HG02938 (cell line): ENCODE measurements at regions not wholly inside any gene's neighbourhood (a gene's known extent, or its start where the extent isn't known, plus 50 kb on each side); places are given as distances from the start of the nearest gene placed in this dataset.
"Not testable (repeated sequence)": the region's sequence is repeated elsewhere in the genome, so short reads cannot be mapped to it uniquely, and the experiment has no call there.

ENCODE experiments used
- ATAC-seq: cut with Tn5 transposase; IDR thresholded peaks from one replicate; pipeline ENCODE4 v1.9.1; 2021; ENCODE audit warnings: mild to moderate bottlenecking, moderate library complexity; ENCODE audit not compliant: unreplicated experiment

DNA sequence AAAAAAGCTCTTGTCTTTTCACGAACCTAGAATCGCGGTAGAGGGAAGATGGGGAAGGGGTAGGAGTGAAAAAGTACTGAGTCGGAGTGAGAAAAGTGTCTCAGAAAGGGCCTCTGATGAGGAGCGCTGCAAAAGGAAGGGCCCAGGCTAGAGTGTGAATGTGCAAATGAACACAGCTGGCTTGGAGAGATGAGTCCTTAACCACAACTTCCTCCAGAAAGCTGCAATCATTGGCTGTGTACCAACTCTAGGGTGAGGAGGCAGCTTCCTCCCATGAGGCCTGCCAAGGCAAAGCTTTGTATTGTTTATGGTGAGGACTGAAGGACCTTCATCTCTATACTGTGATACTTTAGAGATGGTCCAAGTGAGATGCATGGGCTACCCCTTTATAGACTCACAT is 566.9 kb upstream of the ANO5 start:
- no peak for ATAC-seq

DNA sequence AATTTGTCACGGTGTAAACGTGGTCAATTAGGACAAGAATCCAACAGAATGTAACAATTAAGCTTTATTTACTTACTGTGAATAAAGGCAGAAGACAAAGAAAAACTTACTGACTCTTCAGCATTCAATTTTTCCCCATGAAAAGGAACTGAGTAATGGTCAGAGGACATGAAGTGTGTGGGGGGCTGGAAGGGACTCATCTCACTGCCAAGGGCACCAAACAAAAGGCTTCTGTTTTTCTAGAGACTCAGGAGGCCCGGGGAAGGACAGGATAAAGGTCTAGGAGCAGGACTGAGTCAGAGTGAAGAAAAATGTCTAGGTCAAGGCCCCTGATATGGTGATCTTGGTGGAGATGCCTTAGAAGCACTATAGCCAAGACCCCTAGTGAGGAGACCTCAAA is 564.2 kb upstream of the ANO5 start:
- ATAC-seq: no peak

DNA sequence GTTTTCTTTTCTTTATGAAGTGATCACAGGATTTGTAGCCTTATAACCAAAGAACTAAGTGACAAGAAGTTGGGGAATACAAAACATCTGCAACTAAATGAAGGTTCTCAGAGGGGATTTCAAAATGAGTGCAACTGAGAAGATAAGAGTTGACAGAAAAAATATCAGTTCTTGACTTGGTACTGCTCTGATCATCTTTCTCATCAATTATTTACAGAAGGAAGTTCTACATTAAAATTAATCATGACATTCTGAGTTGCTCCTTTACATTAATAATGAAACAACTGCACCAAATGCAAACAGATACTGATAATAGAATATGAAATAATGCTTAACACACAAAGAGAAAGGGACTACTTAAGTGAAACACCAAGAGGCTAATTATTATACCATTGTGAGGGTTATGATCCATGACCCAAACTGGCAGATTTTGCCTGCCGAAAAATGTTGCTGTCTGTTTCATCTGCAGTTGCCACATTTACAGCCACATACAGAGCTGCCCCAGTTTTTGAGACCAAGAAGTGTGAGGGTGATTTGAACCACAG is 561.9 kb upstream of the ANO5 start:
- ATAC-seq: no peak

DNA sequence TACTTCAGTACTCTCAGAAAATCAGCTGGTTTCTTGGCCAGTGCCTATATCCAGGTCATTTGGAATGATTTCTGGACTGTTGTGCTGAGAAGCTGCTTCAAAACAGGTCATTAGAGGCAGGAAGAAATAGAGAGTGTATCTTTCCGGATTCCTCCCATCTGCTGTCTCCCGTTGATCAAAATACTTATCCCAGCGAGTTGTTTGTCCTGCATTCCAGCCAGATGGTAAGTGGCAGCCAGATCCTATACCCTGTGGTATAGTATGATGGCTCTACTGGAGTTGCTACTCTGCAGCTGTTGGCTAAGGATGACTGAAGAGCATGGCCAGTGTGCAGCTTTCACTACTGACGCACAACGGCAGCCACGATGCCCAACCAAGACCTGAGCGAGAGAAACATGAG is 560.9 kb upstream of the ANO5 start:
- ATAC-seq: no peak

DNA sequence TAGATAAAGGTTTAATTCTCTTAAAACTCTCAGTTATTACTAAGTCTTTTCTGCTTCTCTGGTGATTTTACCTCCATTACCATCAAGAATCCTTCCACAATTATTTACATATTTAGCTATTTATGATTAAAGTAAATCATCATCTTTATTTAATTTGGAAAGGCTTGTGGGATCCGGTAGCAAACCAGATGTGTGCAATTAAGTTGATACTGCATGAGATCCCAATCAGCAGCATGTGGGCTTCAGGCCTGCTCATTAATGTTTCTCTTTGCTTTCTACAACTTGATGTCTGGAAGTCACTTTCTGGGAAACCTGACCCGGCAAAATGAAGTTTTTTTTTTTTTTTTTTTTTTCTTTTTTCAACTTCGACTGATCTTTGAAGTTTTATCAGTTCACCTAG is 558.4 kb upstream of the ANO5 start:
- no peak for ATAC-seq

DNA sequence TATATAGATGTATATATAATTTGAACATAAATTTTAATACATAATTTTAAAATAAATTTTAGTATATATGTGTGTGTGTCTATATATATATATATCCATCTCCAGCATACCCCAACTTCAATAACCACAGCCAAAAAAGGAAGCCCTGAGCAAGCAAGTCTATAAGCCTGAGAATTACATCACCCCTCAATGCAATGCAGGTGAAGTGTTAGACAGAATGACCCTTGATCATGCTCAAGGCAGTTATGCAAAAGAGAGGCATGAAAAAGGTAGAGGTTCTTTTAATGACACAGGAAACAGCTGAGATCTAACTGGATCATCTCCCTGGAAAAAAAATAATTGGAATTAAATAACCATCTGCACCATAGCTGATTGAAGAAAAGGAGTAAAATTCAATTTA is 557.9 kb upstream of the ANO5 start:
- no peak for ATAC-seq

DNA sequence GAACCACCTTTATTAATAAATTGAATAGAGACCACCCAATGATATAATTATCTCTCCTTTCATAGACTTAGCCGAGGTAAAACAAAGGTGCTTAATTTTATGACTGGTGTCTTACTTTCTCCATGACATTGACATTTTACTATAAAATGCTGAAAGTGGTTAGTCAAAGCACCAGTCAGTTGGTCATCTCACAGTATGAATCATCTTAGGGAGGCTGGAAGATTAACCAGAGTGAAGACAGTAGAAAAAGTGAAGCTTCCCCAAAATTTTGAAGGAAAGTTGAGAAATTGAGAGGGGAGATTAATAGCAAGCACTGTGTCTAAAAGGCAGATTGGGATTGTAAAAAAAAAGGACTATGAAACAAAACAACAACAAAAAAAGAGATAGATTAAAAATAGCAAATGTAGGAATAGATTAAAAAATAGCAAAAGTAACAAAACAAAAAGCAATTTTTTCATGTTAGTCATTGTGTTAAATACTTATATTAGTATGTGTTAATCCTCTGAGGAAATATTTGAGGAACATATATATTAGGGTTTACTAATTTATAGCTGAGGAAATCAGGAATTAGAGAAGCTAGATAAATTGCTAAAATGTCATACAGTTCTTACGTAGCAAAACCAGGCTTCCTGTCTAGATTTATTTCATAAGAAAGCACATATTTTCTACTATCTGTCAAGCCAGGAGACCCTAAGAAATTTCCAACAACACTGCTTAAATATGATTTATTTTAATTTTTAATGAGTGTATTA is 557.3 kb upstream of the ANO5 start:
- ATAC-seq: no peak

DNA sequence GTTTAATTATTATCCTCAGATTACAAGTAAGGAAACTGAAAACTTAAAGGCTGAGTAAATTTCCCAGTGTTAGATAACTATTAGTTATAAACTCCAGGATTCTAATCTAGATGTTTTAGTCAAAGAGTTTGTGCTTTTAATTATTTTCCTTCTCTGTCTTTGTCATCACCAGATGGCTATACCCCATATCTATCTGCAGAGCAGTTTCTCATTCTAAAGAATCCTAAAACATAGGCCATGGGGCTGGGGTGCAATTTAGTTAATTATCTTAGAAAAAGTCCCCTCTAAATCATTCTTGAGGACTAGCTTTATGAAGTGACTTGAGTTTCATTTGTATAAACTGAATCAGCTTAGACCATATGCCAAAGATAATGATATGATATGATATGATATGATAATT is 556.3 kb upstream of the ANO5 start:
- no peak for ATAC-seq

DNA sequence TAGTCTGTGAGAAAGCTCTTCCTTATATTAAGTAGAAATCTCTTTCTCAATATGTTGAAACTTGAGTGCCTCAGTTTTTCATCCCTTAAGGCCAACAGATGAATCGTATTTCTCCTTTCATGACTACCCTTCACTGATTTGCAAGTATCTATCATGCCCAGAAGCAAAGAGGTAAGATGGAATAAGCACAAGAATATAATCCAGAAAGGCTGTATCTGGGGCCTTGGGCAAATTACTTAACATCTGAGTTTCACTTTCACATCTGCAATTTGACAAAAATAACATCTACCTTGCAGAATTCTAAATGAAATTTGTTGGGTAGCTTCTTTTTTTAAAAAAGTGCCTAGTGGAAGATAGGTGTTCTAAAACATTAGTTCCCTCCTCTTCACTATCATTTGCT is 552.4 kb upstream of the ANO5 start:
- ATAC-seq: no peak

DNA sequence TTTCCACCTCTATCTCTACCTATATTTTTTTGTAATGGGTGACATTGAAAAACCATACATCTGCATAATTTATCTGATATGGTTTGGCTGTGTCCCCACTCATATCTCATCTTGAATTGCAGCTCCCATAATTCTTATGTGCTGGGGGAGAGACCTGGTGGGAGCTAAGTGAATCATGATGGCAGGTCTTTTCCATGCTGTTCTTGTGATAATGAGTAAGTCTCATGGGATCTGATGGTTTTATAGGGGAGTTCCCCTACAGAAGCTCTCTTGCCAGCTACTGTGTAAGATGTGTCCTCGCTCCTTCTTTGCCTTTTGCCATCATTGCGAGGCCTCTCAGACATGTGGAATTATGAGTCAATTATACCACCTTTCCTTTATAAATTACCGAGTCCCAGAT is 551.0 kb upstream of the ANO5 start:
- no peak for ATAC-seq

DNA sequence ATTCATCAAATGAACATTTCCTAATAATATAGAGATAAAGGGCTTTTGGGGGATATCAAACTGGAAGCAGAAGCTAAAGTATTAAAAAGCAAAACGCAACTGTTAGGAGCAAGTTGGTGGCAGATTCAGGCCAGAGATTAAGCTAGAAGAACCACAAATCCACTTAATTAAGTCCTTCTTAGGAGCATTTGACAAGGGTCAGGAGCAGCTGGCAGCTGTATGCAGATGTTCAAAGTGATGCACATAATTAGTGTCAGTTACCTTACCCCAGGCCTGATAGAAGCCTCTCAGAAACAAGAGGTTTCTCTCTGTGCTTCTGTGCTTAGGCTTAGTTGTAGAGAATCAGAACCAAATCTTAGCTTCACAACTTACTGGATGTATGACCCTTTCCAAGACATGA is 546.5 kb upstream of the ANO5 start:
- no peak for ATAC-seq

DNA sequence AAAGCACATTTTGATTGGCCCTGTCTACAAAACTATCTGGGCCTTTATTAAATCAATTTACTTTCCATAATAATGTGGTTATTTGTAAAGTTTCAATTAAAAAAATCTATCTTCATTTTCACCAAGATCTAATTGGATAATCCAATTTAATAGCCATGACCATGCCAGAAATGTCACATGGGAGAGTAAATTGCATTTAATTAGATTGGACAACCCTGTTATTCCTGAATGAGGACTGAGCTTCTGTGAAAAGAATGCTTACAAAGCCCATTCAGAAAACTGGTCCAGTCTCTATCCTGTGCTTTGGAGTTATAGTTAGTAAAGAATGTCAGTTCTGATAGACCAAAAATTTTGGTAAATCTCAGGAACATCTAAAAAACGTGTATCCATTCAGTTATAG is 541.9 kb upstream of the ANO5 start:
- no peak for ATAC-seq

DNA sequence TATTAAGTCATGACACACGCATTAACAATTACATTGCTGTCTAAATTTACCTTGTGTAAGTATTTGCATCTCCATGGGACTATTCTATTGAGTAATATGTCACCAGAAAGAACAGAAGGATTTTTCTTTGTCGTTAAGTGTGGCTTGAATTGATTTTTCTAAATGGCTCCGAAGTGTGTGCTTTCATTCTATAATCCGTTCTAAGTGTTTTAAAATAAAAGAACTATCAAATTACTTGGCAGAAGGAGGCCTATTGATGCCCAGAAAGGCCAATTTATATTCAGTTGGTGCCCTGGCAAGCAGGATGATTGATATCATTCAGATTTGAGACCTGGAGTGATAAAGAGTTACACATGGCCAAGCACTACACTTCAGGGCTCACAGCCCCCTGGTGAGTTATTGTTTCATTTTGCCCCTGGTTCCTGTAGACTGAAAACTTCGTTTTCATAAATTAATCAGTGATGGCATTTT is 538.9 kb upstream of the ANO5 start:
- ATAC-seq: no peak

DNA sequence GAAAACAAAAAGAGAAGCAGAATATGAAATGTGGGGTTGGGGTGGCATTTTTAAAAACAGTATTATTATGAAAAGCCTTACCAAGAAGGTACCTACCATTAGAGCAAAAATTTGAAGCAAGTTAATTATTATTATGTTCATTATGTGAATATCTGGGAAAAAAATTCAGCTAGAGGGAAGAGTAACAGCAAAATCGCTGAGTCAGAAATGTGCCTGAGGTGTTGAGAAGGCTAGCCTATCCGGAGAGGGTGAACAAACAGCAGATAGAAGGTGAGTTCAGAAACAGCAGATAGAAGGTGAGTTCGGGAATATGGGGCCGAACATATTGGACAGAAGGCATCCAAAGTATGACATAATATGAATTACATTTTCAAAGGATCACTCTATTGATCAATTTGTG is 536.8 kb upstream of the ANO5 start:
- no peak for ATAC-seq

DNA sequence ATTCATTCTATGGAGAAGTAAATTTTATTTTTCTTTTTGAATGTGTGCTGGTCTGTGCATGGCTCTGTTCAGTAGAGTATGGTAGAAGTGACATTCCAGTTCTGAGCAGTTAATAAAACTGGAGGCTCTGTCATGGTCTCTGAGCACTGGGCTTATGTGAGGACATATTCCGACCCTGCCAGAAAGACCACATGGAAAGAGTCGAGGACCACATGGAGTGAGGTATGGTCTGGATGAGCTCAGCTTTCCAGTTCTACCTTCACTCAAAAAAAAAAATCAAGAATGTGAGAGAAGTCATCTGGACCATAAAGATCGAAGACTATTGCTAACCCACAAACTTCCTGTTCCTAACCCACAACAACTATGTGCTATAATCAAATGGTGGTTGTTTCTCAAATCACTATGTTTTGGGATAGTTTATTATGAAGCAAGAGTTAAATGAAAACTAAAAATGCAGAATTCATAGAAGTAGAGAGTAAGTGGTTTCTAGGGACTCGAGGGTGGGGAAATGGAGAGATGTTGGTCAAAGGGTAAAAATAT is 534.2 kb upstream of the ANO5 start:
- no peak for ATAC-seq

DNA sequence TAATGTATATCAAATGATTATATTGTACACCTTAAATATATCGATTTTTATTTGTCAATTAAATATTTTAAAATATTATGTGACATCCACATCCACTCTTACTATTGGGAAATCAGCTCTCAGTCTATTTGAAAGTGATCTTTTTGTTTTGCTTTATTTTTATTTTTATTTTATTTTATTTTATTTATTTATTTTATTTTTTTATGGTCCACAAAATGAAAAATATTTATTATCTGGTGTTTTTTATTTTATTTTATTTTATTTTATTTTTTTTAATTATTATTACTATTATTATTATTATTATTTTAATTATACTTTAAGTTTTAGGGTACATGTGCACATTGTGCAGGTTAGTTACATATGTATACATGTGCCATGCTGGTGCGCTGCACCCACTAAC is 533.5 kb upstream of the ANO5 start:
- ATAC-seq: not testable (repeated sequence)

DNA sequence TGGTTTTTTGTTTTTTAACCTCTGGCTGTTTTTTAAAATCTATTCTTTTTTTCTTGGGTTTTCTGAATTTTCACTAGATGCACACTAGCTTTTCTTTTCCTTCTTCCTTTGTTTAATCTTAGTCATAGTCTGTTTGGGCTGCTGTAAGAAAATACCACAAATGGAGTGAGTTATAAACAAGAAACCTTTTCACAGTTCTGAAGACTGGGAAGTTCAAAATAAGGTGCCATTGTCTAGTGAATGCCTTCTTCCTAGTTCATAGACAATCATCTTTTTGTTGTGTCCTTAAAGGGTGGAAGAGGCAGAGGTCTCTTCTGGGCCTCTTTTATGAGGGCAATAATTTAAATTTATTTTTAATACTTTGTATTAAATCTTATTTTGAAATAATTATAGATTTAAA is 532.9 kb upstream of the ANO5 start:
- ATAC-seq: no peak

DNA sequence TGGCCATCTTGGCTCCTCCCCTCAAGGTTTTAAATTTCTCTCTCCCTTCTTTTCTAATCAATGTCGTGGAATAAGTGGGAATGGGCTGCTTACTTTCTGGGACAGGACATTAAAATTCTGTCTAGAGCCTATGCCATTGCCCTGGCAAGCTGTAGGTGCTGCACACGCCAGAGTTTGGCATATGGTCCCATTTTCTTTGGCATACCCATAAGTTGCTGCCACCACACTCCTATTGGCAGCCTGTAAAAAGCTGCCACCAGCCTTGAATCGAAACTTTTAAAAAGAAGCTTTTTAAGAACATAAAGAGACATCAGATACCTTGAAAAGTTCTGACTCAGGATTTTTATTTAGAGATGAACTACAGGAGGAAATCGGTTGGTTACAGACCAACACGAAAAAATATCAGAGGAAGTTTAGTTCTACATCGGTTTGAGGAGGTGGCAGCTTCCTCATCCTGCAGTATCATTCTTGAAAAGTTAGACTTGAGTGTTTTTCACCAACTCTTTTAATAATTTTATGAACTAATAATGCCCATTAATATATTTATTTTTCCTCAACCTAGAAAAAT is 517.8 kb upstream of the ANO5 start:
- ATAC-seq: no peak

DNA sequence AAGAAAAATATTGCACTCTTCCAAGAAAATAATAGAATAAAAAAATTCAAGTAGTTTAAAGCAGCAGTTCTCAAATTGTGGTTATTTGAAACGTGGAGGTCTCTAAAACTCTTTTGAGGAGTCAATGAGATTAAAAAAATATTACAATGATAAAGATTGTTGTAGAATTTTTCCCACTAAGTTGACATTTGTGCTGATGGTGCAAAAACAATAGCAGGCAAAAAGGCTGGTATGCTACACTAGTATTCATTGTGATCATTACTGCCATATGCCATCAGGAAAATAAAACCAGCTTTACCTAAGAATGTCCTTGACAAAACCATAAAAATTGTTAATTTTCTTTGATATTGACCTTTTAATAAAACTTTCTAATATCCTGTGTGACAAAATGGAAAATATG is 505.2 kb upstream of the ANO5 start:
- ATAC-seq: no peak

DNA sequence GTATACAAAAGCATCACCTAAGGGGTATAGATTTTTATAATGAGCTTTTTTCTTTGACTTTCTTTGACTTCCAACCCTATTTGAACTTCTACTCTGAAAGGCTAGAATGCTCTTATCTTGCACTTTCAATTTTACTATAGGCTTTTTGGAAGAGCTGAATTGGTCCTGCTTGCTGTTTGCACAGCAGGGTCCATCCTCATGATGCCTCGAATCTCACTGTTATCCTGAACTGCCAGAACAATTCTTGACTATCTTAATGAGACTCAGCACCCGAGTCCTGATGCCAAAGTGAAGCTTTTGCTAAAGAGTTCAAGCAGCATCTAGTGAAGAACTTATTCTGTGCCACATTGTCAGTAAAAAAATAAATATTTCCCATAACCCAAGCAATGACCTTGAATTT is 488.3 kb upstream of the ANO5 start:
- no peak for ATAC-seq

DNA sequence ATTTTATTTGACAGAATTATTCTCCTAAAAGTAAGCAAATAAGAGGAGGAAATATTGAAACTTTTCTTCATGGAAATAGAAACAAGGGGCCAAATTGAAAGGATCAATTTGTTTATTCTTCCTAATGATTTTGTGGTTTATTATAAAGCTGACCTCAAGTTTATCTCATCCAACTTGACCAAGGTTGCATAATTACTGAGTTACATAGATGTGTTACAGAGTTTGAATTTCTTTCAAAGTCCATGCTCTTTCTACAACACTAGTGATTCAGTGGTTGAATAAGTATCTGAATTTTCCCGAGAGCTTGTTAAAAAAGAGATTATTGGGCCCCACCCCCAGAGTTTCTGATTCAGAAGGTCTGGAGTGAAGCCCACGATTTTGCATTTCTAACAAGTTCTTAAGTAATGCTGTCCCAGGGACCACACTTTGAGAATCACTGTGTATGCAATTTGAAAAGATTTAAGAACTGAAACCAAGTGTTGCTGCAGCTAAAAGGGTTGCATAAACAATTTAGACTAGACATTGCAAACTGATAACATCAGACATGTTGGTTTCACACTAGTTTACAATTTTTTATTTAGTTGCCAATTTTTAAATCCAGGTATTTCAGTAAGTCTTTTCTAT is 485.7 kb upstream of the ANO5 start:
- ATAC-seq: no peak

DNA sequence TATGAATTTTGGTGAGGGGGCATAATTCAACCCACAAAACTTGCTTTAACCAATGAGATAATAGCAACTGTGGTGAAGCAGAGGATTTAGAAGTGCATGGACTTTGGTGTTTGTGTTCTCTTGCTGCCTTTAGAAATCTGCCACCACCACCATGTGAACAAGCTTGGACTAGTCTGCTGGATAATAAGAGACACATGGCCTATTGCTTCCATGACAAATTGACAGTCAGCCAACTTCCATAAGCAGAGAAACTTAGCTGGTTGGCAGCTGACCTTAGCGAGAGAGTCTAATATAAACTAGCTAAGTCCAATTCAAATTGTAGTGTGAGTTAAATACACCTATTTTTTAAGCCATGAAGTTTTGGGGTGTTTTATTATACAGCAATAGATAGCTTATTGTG is 482.1 kb upstream of the ANO5 start:
- ATAC-seq: no peak
